Tibial artery (tissue), 4 donors: ENCODE measurements at regions not wholly inside any gene's neighbourhood (a gene's known extent, or its start where the extent isn't known, plus 50 kb on each side); places are given as distances from the start of the nearest gene placed in this dataset.
"Not testable (repeated sequence)": the region's sequence is repeated elsewhere in the genome, so short reads cannot be mapped to it uniquely, and the experiment has no call there.

Experiments
- DNase-seq, 2 donors: peaks; one replicate each; pipeline ENCODE4 v3.0.0-alpha.2; 2019
- H3K27ac ChIP-seq, 2 donors: fragments of 200-600 bp; sonication (generic) in 1 of 2; 1 replicate in 1 of 2; 2 replicates in 1 of 2; pipeline ENCODE4 v1.5.1; 2018 to 2019; ENCODE audit warnings: mild to moderate bottlenecking in 1 of 2
- H3K27me3 ChIP-seq, 2 donors: fragments of 200-600 bp; sonication (generic) in 1 of 2; one replicate each; pipeline versions ENCODE4 v1.5.1 to v1.6.0; 2016 to 2019
- H3K36me3 ChIP-seq, 3 donors: fragments of 200-600 bp; sonication (generic) in 2 of 3; one replicate each; pipeline ENCODE4 v1.5.1; 2016 to 2019; ENCODE audit warnings: mild to moderate bottlenecking in 2 of 3
- H3K4me1 ChIP-seq, 4 donors: fragments of 200-600 bp; sonication (generic) in 2 of 4; 1 replicate in 3 of 4; 2 replicates in 1 of 4; pipeline ENCODE4 v1.5.1; 2016 to 2019
- H3K4me3 ChIP-seq, 2 donors: fragments of 200-600 bp; sonication (generic) in 1 of 2; 1 replicate in 1 of 2; 2 replicates in 1 of 2; pipeline ENCODE4 v1.5.1; 2018 to 2019; ENCODE audit warnings: mild to moderate bottlenecking in 2 of 2
- H3K9me3 ChIP-seq, 3 donors: fragments of 200-600 bp; sonication (generic) in 1 of 3; one replicate each; pipeline ENCODE4 v1.5.1; 2016 to 2019
- CTCF ChIP-seq, 2 experiments: fragments of 200-600 bp in 1 of 2; fragments of 450-650 bp in 1 of 2; IDR thresholded peaks; one replicate each; pipeline ENCODE4 v1.5.1; 2017 to 2019; ENCODE audit warnings: antibody characterized with exemption in 2 of 2, mild to moderate bottlenecking in 1 of 2, moderate library complexity in 1 of 2
- intact Hi-C: fragments of 100-400 bp; cut with DNase I; formaldehyde crosslinking; loops from one replicate; pipeline ENCODE4 v1.15.0; 2023; ENCODE audit warnings: low total_unique reads

DNA sequence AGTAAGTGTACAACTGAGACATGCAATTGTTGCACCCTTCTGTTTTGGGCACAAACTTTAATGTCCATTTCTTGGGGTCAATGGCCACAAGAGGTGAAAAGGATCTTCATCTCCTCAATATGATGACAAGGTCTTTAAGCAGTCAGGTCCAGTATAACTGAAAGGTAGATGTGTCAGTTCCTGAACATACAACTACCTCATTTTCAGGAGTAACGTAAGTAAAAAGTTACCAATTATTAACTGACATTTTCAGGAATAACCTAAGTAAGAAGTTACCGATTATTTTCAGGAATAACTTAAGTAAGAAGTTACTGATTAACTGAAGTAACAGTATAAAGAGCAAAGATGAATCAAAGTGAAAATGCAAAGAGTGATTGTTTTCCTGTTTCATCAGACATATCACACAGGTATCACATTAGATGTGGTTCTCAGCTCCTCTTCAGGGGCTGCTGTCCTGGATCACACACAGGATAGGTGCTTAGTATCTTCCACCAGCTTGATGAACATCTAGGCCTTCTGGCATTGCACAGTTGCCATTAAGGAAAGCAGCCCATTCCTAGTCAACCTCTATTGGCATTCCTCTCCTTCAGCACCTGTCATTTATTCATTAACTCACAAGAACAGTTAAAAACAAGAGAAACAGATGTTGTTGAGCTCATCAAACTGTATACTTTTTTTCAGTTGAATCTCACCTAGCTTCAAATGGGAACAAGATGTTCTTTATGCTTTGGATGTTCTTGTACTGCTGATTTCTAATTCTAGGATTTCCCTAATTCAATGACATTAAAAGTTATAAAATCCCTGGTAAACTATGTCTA, 200.0 kb downstream of the FOXG1 start:
- H3K27ac ChIP-seq, result no peak overlapping the region
- no peak for DNase-seq
- no peak for TF ChIP-seq CTCF (IDR thresholded peaks at IDR 0.05)

DNA sequence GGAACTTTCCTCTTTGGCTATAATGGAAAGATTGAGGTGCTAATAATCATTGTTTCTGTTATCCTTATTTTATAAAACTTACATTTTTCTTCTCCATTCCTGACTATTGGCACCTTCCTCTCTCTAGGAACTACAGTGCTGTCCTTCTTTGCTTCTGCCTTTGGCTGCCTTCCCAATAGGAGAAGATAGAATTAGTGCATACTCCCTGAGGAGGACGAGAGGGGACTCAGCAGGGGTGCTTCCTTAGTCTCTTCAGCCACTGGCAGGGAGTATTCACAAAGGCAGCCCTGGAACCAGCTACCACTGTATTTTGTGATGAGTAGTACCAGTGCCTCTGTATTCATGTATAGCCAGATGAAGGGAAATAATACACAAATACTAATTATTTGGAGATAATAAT, 208.5 kb downstream of the FOXG1 start:
- intact Hi-C loops, result no loop called here
- no peaks in the 10 kb centered on the region for H3K4me1 ChIP-seq
- DNase-seq, result no peak

More for the DNA sequence above, 200.0 kb downstream of the FOXG1 start:
- H3K4me1 ChIP-seq, result no peaks in the 10 kb centered on the region
- intact Hi-C loops, result no loop called here
- no peak overlapping the region for H3K4me3 ChIP-seq
- no peaks in the 10 kb centered on the region for H3K9me3 ChIP-seq
- H3K36me3 ChIP-seq, result no peaks in the 10 kb centered on the region
- no peaks in the 10 kb centered on the region for H3K27me3 ChIP-seq

DNA sequence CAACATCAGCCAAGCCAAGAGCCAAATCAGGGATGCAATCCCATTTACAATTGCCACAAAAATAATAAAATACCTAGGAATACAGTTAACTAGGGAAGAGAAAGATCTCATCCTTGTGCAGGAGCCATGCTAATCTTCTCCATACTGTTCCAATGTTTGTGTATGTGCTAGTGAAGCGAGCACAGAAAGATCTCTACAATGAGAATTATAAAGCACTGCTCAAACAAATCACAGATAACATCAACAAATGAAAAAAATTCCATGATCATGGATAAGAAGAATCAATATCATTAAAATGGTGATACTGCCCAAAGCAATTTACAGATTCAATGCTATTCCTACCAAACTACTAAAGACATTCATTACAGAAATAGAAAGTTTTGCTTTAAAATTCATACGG, 215.6 kb downstream of the FOXG1 start:
- Histone ChIP-seq H3K27me3 (no peaks in the 10 kb centered on the region), H3K27ac (no peak overlapping the region), H3K36me3 (no peaks in the 10 kb centered on the region), H3K4me3 (no peak overlapping the region), H3K9me3 (no peaks in the 10 kb centered on the region), H3K4me1 (no peaks in the 10 kb centered on the region)
- TF ChIP-seq CTCF (IDR thresholded peaks at IDR 0.05), result no peak
- DNase-seq, result no peak
- intact Hi-C loops, result no loop called here

More for the DNA sequence above, 208.5 kb downstream of the FOXG1 start:
- Histone ChIP-seq H3K36me3 (no peaks in the 10 kb centered on the region), H3K9me3 (no peaks in the 10 kb centered on the region), H3K27ac (no peak overlapping the region), H3K27me3 (no peaks in the 10 kb centered on the region), H3K4me3 (no peak overlapping the region)
- no peak for TF ChIP-seq CTCF (IDR thresholded peaks at IDR 0.05)

DNA sequence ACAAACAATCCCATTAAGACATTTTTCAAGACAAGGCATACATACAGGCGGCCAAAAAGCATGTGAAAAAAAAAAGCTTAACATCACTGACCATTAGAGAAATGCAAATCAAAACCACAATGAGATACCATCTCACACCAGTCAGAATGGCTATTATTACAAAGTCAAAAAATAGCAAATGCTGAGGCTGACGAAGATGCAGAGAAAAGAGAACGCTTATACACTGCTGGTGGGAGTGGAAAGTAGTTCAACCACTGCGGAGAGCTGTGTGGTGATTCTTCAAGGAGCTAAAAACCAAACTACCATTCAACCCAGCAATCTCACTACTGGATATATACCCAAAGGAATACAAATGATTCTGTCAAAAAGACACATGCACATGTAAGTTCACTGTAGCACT, 216.7 kb downstream of the FOXG1 start:
- no peak for TF ChIP-seq CTCF (IDR thresholded peaks at IDR 0.05)
- Histone ChIP-seq H3K36me3 (no peaks in the 10 kb centered on the region), H3K27ac (no peak overlapping the region), H3K9me3 (no peaks in the 10 kb centered on the region), H3K4me3 (no peak overlapping the region), H3K4me1 (no peaks in the 10 kb centered on the region), H3K27me3 (no peaks in the 10 kb centered on the region)
- intact Hi-C loops, result no loop called here
- no peak for DNase-seq

- TF ChIP-seq CTCF (IDR thresholded peaks at IDR 0.05), result no peak
- H3K4me1 ChIP-seq, result no peaks in the 10 kb centered on the region
- H3K27me3 ChIP-seq, result no peaks in the 10 kb centered on the region
- no peaks in the 10 kb centered on the region for H3K36me3 ChIP-seq
- H3K27ac ChIP-seq, result no peak overlapping the region
- intact Hi-C loops, result no loop called here
- H3K4me3 ChIP-seq, result no peak overlapping the region
- H3K9me3 ChIP-seq, result no peaks in the 10 kb centered on the region
- DNase-seq, result no peak
Observed at GRCh38 chr14:28987516-28987915, 220.9 kb downstream of the FOXG1 start.

DNA sequence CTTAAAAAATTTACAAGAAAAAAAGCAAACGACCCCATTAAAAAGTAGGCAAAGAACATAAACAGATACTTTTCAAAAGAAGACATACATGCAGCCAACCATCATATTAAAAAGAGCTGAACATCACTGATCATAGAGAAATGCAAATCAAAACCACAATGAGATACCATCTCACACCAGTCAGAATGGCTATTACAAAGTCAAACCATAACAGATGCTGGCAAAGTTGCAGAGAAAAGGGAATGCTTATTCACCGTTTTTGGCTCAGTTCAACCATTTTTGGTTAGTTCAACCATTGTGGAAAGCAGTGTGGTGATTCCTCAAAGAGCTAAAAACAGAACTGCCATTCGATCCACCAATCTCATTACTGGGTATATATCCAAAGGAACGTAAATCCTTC, 230.6 kb downstream of the FOXG1 start:
- H3K27me3 ChIP-seq, H3K36me3 ChIP-seq, DNase-seq, H3K4me1 ChIP-seq, H3K27ac ChIP-seq, H3K4me3 ChIP-seq, H3K9me3 ChIP-seq, intact Hi-C loops: not testable (repeated sequence)
